ENCODE measurements at regions not wholly inside any gene's neighbourhood (a gene's known extent, or its start where the extent isn't known, plus 50 kb on each side); places are given as distances from the start of the nearest gene placed in this dataset.

DNA sequence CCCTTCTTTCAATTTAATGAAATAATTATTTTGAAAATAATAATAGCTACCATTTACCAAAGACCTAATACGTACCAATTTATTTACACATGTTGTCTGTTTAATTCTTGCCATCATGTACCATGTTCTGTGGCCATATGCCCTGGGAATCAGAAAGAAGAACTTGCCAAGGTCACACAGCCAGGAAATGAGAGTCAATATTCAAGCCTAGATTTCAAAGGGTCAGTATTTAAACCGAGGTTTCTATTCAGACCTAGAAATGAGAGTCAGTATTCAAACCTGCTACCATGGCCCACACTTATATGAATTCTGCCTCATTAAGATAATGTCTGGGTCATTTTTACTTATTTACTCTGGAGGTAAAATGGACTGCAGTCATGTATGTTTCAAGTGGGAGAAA lies 103.6 kb upstream of the TBL1XR1 start:
- DNase-seq (ENCODE audit: low spot score) = no peak

GRCh38 chr3:177306252-177306651 lies 109.0 kb upstream of the TBL1XR1 start:
- no peak for DNase-seq (ENCODE audit: low spot score)

- DNase-seq (ENCODE audit: low spot score) = no peak
Observed at GRCh38 chr3:177307391-177307790, 110.1 kb upstream of the TBL1XR1 start.

DNA sequence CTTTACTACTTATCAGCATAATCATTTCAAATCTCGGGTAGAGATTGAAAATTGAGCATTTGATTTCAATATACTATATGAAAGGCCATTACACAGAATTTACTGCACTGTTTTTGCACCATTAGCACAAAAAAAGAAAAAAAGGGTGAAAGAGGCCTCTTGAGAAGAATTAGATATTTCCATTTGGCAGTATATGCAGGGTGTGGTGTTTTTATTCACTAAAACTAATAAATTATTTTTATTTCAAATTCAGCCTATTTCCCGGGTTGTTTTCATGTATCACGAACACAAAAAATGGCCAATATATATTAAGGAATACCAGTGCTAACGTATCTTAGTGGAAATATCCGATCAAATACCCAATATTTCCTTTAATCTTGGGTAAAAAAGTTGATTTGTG lies 110.5 kb upstream of the TBL1XR1 start:
- no peak for DNase-seq (ENCODE audit: low spot score)

GRCh38 chr3:177308286-177308685 lies 111.0 kb upstream of the TBL1XR1 start:
- DNase-seq (ENCODE audit: low spot score) = no peak

- DNase-seq (ENCODE audit: low spot score) = no peak
Observed at GRCh38 chr3:177308911-177309310, 111.6 kb upstream of the TBL1XR1 start.

- DNase-seq (ENCODE audit: low spot score) = no peak
Observed at GRCh38 chr3:177312491-177312890, 115.2 kb upstream of the TBL1XR1 start.

DNA sequence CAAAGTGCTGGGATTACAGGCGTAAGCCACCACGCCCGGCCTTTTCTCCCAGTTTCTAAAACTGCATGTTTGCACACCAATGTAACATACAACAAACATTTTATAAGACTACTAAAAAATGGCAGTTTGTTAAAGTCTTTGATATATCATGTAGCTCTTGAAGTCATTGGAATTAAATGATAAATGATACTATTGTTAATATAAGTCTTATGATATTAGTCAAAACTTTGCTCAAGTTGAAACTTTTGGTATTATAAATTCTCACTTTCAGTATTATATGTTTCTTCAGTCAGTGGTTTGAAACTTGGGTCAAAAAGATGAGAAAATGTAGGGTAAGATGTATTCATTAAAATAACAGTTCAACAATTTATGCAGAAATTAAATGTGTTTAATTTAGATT lies 117.6 kb upstream of the TBL1XR1 start:
- no peak for DNase-seq (ENCODE audit: low spot score)

- DNase-seq (ENCODE audit: low spot score) = no peak
Observed at GRCh38 chr3:177317247-177317646, 120.0 kb upstream of the TBL1XR1 start.

GRCh38 chr3:177318559-177318958 lies 121.3 kb upstream of the TBL1XR1 start:
- DNase-seq (ENCODE audit: low spot score) = no peak

- no peak for DNase-seq (ENCODE audit: low spot score)
Observed at GRCh38 chr3:177320765-177321247, 123.5 kb upstream of the TBL1XR1 start.

DNA sequence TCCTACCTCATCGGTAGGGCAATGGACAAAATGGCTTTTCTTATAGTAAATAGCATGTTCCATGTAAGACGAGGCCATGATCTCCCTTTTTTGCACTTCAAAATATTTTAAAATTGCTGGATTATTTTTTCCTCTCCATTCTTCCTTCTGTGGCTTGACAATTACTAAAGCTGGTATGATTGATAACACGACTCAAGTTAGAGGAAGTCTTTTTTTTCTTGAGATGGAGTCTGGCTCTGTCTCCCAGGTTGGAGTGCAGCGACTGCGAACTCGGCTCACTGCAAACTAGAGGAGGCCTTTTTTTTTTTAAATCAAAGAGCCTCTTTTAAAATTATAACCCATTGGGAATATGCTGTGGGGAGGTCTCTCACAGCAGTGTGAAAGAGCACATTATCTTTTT lies 124.5 kb upstream of the TBL1XR1 start:
- no peak for DNase-seq (ENCODE audit: low spot score)

- DNase-seq (ENCODE audit: low spot score) = no peak
Observed at GRCh38 chr3:177322881-177323280, 125.6 kb upstream of the TBL1XR1 start.

DNA sequence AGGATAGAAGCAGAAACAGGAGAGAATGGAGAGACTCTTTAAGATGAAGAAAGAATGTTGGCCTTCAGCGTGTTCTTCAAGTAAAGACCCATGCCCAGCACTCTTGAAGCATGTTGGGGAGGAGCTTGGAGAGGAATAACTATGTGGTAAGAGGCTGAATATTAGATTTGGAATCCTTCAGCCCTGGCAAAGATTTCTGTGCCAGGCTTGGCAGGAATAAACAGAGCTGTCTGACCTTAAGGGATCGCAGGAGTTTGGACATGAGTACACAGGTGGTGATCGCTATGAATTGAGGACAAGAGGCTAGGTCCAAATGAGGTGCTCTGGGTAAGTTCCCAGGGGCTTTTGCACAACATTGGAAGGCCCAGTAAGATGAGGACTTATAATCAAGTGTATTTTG lies 132.6 kb upstream of the TBL1XR1 start:
- DNase-seq (ENCODE audit: low spot score) = no peak

DNA sequence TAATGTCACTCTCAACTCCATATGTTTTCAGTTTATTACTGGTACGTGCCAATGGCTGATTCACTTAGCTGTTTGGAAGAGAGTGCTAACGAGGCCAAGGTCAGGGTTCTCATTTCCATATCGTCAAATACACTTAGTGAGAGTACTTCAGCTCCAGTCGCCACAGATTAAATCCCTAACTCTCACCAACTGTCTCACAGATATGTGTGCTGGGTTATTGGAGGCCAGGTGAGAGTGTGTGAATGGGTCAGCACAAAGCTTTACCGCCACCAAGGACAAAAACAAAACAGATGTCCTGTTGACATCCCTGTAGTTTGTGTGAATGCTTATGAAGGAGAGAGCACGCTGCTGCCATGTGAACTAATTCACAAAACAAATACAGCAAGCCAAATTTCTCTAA lies 133.5 kb upstream of the TBL1XR1 start:
- DNase-seq (ENCODE audit: low spot score) = no peak

DNA sequence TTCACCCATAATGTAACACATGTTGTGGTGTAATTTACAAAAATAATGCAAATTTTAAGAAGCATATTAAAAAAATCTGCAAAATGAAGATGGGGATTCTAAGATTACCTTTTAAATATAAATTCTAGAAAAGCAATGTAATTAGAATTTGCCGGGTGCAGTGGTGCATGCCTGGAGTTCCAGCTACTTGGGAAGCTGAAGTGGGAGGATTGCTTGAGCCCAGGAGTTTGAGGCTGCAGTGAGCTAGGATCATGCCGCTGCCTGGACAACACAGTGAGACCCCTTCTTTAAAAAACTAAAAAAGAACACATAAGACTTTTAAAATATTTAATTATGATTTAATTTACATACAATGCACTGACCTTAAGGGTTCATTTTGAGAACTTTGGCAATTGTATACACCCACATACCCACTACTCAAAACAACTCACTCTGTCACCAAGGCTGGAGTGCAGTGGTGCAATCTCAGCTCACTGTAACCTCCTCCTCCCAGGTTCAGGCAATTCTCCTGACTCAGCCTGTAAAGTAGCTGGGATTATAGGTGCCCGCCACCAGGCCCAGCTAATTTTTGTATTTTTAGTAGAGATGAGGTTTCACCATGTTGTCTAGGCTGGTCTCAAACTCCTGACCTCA lies 134.0 kb upstream of the TBL1XR1 start:
- no peak for DNase-seq (ENCODE audit: low spot score)

DNA sequence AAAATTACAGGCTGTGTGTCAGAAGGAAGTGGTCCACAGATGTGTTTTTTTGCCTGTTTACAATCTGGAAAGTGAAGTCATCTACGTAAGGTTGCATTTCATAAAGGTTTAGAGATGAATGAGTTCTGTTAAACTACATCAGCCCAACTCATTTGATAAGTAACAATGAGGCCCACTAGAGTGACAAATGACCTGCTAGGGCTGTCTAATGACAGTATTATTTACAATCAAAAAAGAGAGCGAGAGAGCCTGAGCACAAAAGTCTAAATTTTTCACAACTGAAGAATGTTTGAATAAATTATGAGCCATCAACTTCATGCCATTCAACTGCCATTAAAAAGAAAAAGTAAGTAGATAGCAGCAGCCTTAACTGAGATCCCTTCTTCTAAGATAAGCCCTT lies 135.7 kb upstream of the TBL1XR1 start:
- DNase-seq (ENCODE audit: low spot score) = no peak

GRCh38 chr3:177333533-177334520 lies 136.5 kb upstream of the TBL1XR1 start:
- DNase-seq (ENCODE audit: low spot score) = no peak

- no peak for DNase-seq (ENCODE audit: low spot score)
Observed at GRCh38 chr3:177334803-177335202, 137.5 kb upstream of the TBL1XR1 start.

DNA sequence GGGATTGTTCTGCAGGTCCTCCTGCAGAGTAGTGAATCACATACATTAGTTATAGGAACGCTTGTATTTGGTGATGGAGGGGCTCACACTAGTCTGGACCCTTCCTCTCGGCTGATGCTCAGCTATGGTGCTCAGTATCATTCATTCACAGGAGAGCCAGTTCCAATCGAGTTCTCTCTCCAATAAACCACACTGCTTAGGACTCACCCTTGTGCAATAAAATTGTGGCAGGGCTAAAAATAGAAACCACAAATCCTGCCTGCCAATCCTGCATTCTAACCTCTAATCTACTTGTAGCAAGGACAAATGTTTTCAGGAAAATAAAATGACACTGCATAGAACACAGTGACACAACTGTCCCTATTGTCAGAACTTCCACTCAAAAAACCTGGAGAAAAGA lies 138.4 kb upstream of the TBL1XR1 start:
- no peak for DNase-seq (ENCODE audit: low spot score)

- DNase-seq (ENCODE audit: low spot score) = no peak
Observed at GRCh38 chr3:177336873-177337450, 139.7 kb upstream of the TBL1XR1 start.

DNA sequence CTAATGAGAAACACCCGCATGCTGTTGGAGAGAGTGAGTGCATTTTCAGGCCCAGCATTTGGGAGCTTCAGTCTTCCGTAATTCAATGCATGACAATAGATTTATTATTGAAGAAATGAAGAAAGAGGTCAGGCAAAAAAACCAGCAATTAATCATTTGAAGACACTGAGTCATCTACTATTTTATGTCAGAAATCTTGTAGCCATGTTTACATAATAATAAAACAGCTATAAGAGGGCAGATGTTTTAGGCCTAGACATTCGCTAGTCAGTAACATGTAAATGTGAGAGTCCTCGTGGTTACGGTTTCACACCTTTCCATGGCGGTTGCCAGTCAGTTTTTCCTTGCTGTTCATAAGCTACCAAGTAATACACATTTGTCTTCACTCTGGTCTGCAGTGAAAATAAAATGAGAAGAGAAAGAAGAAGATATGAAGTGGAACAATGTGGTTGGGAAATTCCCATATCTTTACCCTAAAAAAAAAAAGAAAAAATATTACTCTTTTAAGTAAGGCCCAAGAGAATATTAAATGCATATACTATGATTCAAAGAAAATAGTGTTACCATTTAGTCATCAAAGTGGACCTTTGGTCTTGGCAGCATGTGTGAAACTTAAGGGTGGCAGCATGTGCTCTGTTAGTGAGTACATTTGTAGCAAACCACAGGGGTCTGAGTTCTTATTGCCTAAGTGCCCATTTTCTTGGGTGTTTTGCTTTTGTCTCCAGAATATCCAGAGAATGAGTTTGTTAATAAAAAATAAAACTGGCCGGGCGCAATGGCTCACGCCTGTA lies 140.5 kb upstream of the TBL1XR1 start:
- DNase-seq (ENCODE audit: low spot score) = no peak
